ENCODE measurements at regions not wholly inside any gene's neighbourhood (a gene's known extent, or its start where the extent isn't known, plus 50 kb on each side); places are given as distances from the start of the nearest gene placed in this dataset.

GRCh38 chr20:58600756-58601155, 50.3 kb upstream of the STX16 start:
- H3K27ac ChIP-seq (ENCODE audit: low read length), result no peak overlapping the region
- H3K27me3 ChIP-seq (ENCODE audit: control insufficient read depth, insufficient read depth), result no peaks in the 10 kb centered on the region
- DNase-seq, result no peak
- no peak for ATAC-seq
- intact Hi-C loops (cut with DNase I), result no loop called here
- no peak overlapping the region for H3K4me3 ChIP-seq (ENCODE audit: low read length)
- no peaks in the 10 kb centered on the region for H3K4me1 ChIP-seq (ENCODE audit: control insufficient read depth, insufficient read depth, low read length)
- 85% methylated on average over 4 of the region's 4 CpGs for WGBS
- H3K9me3 ChIP-seq (ENCODE audit: control insufficient read depth, low read length), result no peaks in the 10 kb centered on the region

- intact Hi-C loops (cut with DNase I), result no loop called here
- no peak for ATAC-seq
Observed at GRCh38 chr20:58599966-58600365, 51.1 kb upstream of the STX16 start.

GRCh38 chr20:58598211-58599015, 52.7 kb upstream of the STX16 start:
- ATAC-seq, result peak; percentile 69
- WGBS, result 56% methylated on average over 6 of the region's 6 CpGs
- no peak overlapping the region for H3K27ac ChIP-seq (ENCODE audit: low read length)

More at GRCh38 chr20:58599966-58600365, 51.1 kb upstream of the STX16 start:
- Histone ChIP-seq H3K4me3 (ENCODE audit: low read length) (no peak overlapping the region), H3K4me1 (ENCODE audit: control insufficient read depth, insufficient read depth, low read length) (no peaks in the 10 kb centered on the region), H3K27me3 (ENCODE audit: control insufficient read depth, insufficient read depth) (no peaks in the 10 kb centered on the region), H3K9me3 (ENCODE audit: control insufficient read depth, low read length) (no peaks in the 10 kb centered on the region), H3K27ac (ENCODE audit: low read length) (no peak overlapping the region)
- peak in 1 of 3 donors; percentile 34 for DNase-seq
- 93% methylated on average over 10 of the region's 10 CpGs for WGBS

GRCh38 chr20:58597249-58597891, 53.7 kb upstream of the STX16 start:
- intact Hi-C loops (cut with DNase I), result no loop called here
- no peaks in the 10 kb centered on the region for H3K4me1 ChIP-seq (ENCODE audit: control insufficient read depth, insufficient read depth, low read length)
- no peaks in the 10 kb centered on the region for H3K27me3 ChIP-seq (ENCODE audit: control insufficient read depth, insufficient read depth)
- DNase-seq (peak; percentile 51 to 88 (median 79)), ATAC-seq (peak; percentile 68 to 86)
- no peak overlapping the region for H3K4me3 ChIP-seq (ENCODE audit: low read length)
- peak overlapping the region; percentile 21 for H3K27ac ChIP-seq (ENCODE audit: low read length)
- 31% methylated on average over 18 of the region's 18 CpGs for WGBS
- H3K9me3 ChIP-seq (ENCODE audit: control insufficient read depth, low read length), result no peaks in the 10 kb centered on the region

More at GRCh38 chr20:58598211-58599015, 52.7 kb upstream of the STX16 start:
- Histone ChIP-seq H3K9me3 (ENCODE audit: control insufficient read depth, low read length) (no peaks in the 10 kb centered on the region), H3K4me3 (ENCODE audit: low read length) (no peak overlapping the region), H3K27me3 (ENCODE audit: control insufficient read depth, insufficient read depth) (no peaks in the 10 kb centered on the region), H3K4me1 (ENCODE audit: control insufficient read depth, insufficient read depth, low read length) (no peaks in the 10 kb centered on the region)
- intact Hi-C loops (cut with DNase I), result no loop called here
- peak; percentile 68 to 88 (median 83) for DNase-seq

- no peak overlapping the region for H3K4me3 ChIP-seq (ENCODE audit: low read length)
- H3K27me3 ChIP-seq (ENCODE audit: control insufficient read depth, insufficient read depth), result no peaks in the 10 kb centered on the region
- peak overlapping the region; percentile 21 for H3K27ac ChIP-seq (ENCODE audit: low read length)
- H3K9me3 ChIP-seq (ENCODE audit: control insufficient read depth, low read length), result no peaks in the 10 kb centered on the region
- H3K4me1 ChIP-seq (ENCODE audit: control insufficient read depth, insufficient read depth, low read length), result no peaks in the 10 kb centered on the region
- DNase-seq (peak; percentile 41 to 80 (median 70)), ATAC-seq (peak; percentile 28 to 45)
- intact Hi-C loops (cut with DNase I), result no loop called here
- 53% methylated on average over 16 of the region's 16 CpGs for WGBS
Observed at GRCh38 chr20:58596750-58597248, 54.3 kb upstream of the STX16 start.

- H3K9me3 ChIP-seq (ENCODE audit: control insufficient read depth, low read length), result no peaks in the 10 kb centered on the region
- WGBS, result 92% methylated on average over 6 of the region's 6 CpGs
- no peaks in the 10 kb centered on the region for H3K4me1 ChIP-seq (ENCODE audit: control insufficient read depth, insufficient read depth, low read length)
- no peak overlapping the region for H3K27ac ChIP-seq (ENCODE audit: low read length)
- no peak for DNase-seq
- ATAC-seq, result no peak
- intact Hi-C loops (cut with DNase I), result no loop called here
- H3K4me3 ChIP-seq (ENCODE audit: low read length), result no peak overlapping the region
- no peaks in the 10 kb centered on the region for H3K27me3 ChIP-seq (ENCODE audit: control insufficient read depth, insufficient read depth)
Observed at GRCh38 chr20:58596244-58596643, 54.8 kb upstream of the STX16 start.

- 79% methylated on average over 3 of the region's 3 CpGs for WGBS
- DNase-seq (no peak), ATAC-seq (no peak)
Observed at GRCh38 chr20:58595167-58595566, 55.9 kb upstream of the STX16 start.

GRCh38 chr20:58593880-58594638, 57.0 kb upstream of the STX16 start:
- no peaks in the 10 kb centered on the region for H3K27me3 ChIP-seq (ENCODE audit: control insufficient read depth, insufficient read depth)
- no peak for DNase-seq
- 63% methylated on average over 18 of the region's 18 CpGs for WGBS

More at GRCh38 chr20:58595167-58595566, 55.9 kb upstream of the STX16 start:
- no peaks in the 10 kb centered on the region for H3K4me1 ChIP-seq (ENCODE audit: control insufficient read depth, insufficient read depth, low read length)
- intact Hi-C loops (cut with DNase I), result no loop called here
- no peak overlapping the region for H3K27ac ChIP-seq (ENCODE audit: low read length)
- H3K27me3 ChIP-seq (ENCODE audit: control insufficient read depth, insufficient read depth), result no peaks in the 10 kb centered on the region
- H3K9me3 ChIP-seq (ENCODE audit: control insufficient read depth, low read length), result no peaks in the 10 kb centered on the region
- H3K4me3 ChIP-seq (ENCODE audit: low read length), result no peak overlapping the region

GRCh38 chr20:58592076-58592695, 58.9 kb upstream of the STX16 start:
- ATAC-seq (no peak), DNase-seq (no peak)
- 89% methylated on average over 13 of the region's 13 CpGs for whole genome bisulfite sequencing
- Histone ChIP-seq H3K9me3 (ENCODE audit: control insufficient read depth, low read length) (no peaks in the 10 kb centered on the region), H3K4me3 (ENCODE audit: low read length) (no peak overlapping the region), H3K27me3 (ENCODE audit: control insufficient read depth, insufficient read depth) (no peaks in the 10 kb centered on the region), H3K27ac (ENCODE audit: low read length) (no peak overlapping the region), H3K4me1 (ENCODE audit: control insufficient read depth, insufficient read depth, low read length) (no peaks in the 10 kb centered on the region)
- intact Hi-C loops (cut with DNase I), result no loop called here

More at GRCh38 chr20:58593880-58594638, 57.0 kb upstream of the STX16 start:
- Histone ChIP-seq H3K4me1 (ENCODE audit: control insufficient read depth, insufficient read depth, low read length) (no peaks in the 10 kb centered on the region), H3K4me3 (ENCODE audit: low read length) (no peak overlapping the region), H3K9me3 (ENCODE audit: control insufficient read depth, low read length) (no peaks in the 10 kb centered on the region), H3K27ac (ENCODE audit: low read length) (no peak overlapping the region)
- no peak for ATAC-seq
- intact Hi-C loops (cut with DNase I), result no loop called here

- intact Hi-C loops (cut with DNase I), result no loop called here
Observed at GRCh38 chr20:58590679-58591473, 60.2 kb upstream of the STX16 start.

More at GRCh38 chr20:58590679-58591473, 60.2 kb upstream of the STX16 start:
- Histone ChIP-seq H3K4me1 (ENCODE audit: control insufficient read depth, insufficient read depth, low read length) (no peaks in the 10 kb centered on the region), H3K27me3 (ENCODE audit: control insufficient read depth, insufficient read depth) (no peaks in the 10 kb centered on the region), H3K4me3 (ENCODE audit: low read length) (no peak overlapping the region), H3K9me3 (ENCODE audit: control insufficient read depth, low read length) (no peaks in the 10 kb centered on the region), H3K27ac (ENCODE audit: low read length) (no peak overlapping the region)
- no peak for ATAC-seq
- no peak for DNase-seq
- WGBS, result 69% methylated on average over 12 of the region's 12 CpGs
